Breast epithelium (tissue), 3 donors: ENCODE measurements at regions not wholly inside any gene's neighbourhood (a gene's known extent, or its start where the extent isn't known, plus 50 kb on each side); places are given as distances from the start of the nearest gene placed in this dataset.

Source experiments
- POLR2A ChIP-seq: fragments of 450-650 bp; IDR thresholded peaks from one replicate; pipeline ENCODE4 v1.6.1; 2016; ENCODE audit warnings: antibody characterized with exemption, mild to moderate bottlenecking, moderate library complexity
- TF ChIP-seq, protein P1 (sequence below), 3 donors: fragments of 450-650 bp; IDR thresholded peaks; one replicate each; pipeline ENCODE4 v1.5.1; 2016 to 2017; ENCODE audit warnings: antibody characterized with exemption in 3 of 3, mild to moderate bottlenecking in 3 of 3, moderate library complexity in 3 of 3

DNA sequence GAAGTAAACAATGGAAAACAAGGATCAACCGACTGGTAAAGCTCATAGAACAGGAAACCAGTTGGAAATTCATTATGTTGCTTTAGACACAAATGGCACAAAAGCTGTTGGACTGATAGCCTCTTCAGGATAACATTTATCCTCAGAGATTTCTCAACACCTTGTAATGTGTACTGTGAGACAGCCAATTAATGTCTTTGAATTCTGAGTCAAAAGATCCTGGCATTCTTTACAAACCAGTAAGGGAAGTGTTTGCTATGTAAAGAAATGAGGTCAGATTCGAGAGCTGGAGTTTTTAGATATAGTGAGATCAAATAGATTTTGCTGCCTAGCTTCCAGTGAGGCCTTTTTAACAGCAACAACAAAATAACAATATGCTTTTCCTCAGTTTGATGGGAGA is 439.2 kb downstream of the C6orf118 start:
- TF ChIP-seq, protein P1, sequence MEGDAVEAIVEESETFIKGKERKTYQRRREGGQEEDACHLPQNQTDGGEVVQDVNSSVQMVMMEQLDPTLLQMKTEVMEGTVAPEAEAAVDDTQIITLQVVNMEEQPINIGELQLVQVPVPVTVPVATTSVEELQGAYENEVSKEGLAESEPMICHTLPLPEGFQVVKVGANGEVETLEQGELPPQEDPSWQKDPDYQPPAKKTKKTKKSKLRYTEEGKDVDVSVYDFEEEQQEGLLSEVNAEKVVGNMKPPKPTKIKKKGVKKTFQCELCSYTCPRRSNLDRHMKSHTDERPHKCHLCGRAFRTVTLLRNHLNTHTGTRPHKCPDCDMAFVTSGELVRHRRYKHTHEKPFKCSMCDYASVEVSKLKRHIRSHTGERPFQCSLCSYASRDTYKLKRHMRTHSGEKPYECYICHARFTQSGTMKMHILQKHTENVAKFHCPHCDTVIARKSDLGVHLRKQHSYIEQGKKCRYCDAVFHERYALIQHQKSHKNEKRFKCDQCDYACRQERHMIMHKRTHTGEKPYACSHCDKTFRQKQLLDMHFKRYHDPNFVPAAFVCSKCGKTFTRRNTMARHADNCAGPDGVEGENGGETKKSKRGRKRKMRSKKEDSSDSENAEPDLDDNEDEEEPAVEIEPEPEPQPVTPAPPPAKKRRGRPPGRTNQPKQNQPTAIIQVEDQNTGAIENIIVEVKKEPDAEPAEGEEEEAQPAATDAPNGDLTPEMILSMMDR (IDR thresholded peaks at IDR 0.05) = no peak
- TF ChIP-seq POLR2A = no peak
